ENCODE measurements at regions not wholly inside any gene's neighbourhood (a gene's known extent, or its start where the extent isn't known, plus 50 kb on each side); places are given as distances from the start of the nearest gene placed in this dataset.

DNA sequence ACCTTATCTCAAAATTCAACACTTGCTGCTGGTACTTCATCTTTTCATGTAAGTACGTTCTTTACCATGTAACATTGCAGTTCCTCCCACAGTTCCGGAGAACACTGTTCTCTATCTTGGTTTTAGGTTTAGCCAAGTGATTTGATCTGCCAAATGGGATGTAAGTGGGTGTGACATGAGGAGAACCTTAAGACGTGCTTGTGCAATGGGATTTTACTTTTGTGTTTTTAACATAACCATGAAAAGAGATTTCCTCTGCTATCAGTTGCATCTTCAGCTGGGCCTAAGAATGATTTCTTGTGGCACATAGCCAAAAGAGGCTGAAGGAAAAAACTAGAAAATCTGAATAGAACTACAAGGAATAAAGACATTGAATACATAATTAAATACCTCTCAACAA is 894.5 kb upstream of the ALCAM start:
- Mint-ChIP-seq H3K4me3 (ENCODE audit: unreplicated experiment) (no peak overlapping the region), H3K27me3 (ENCODE audit: low read depth) (no peaks in the 10 kb centered on the region), H3K27ac (ENCODE audit: unreplicated experiment) (no peak overlapping the region), H3K4me1 (ENCODE audit: low read depth) (no peaks in the 10 kb centered on the region), H3K9me3 (ENCODE audit: low read depth) (peaks cover 35% of the 10 kb centered on the region), H3K36me3 (ENCODE audit: low read depth) (peaks cover 11% of the 10 kb centered on the region)
- no peak for DNase-seq (ENCODE audit: low spot score)
- TF ChIP-seq, protein P1, sequence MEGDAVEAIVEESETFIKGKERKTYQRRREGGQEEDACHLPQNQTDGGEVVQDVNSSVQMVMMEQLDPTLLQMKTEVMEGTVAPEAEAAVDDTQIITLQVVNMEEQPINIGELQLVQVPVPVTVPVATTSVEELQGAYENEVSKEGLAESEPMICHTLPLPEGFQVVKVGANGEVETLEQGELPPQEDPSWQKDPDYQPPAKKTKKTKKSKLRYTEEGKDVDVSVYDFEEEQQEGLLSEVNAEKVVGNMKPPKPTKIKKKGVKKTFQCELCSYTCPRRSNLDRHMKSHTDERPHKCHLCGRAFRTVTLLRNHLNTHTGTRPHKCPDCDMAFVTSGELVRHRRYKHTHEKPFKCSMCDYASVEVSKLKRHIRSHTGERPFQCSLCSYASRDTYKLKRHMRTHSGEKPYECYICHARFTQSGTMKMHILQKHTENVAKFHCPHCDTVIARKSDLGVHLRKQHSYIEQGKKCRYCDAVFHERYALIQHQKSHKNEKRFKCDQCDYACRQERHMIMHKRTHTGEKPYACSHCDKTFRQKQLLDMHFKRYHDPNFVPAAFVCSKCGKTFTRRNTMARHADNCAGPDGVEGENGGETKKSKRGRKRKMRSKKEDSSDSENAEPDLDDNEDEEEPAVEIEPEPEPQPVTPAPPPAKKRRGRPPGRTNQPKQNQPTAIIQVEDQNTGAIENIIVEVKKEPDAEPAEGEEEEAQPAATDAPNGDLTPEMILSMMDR (IDR thresholded peaks at IDR 0.05) = no peak

- Mint-ChIP-seq H3K27ac (ENCODE audit: unreplicated experiment) (no peak overlapping the region), H3K27me3 (ENCODE audit: low read depth) (no peaks in the 10 kb centered on the region), H3K36me3 (ENCODE audit: low read depth) (peaks cover 11% of the 10 kb centered on the region), H3K4me3 (ENCODE audit: unreplicated experiment) (no peak overlapping the region), H3K9me3 (ENCODE audit: low read depth) (peaks cover 28% of the 10 kb centered on the region), H3K4me1 (ENCODE audit: low read depth) (peaks cover 4% of the 10 kb centered on the region)
- TF ChIP-seq, protein P1 (IDR thresholded peaks at IDR 0.05) = no peak
- no peak for DNase-seq (ENCODE audit: low spot score)
Observed at GRCh38 chr3:104474011-104474410, 892.7 kb upstream of the ALCAM start.

DNA sequence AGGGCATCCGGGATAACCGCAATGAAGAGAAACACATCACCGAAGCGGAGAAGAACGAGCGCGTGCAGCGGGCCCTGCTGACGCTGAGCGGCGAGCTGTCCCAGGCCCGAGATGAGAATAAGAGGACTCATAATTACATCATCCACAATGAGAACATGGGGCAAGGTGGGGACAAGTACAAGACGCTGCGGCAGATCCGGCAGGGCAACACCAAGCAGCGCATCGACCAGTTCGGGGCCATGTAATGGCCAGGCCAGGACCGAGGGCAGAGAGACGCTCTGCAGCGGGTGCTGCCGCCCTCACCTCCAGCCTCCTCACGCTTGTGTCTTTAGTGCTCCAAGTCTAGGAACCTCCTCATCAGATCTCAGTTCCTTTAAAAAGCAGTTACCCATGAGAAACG is 863.7 kb upstream of the ALCAM start:
- Mint-ChIP-seq H3K4me3 (ENCODE audit: unreplicated experiment) (no peak overlapping the region), H3K4me1 (ENCODE audit: low read depth) (peaks cover 9% of the 10 kb centered on the region), H3K27me3 (ENCODE audit: low read depth) (no peaks in the 10 kb centered on the region), H3K9me3 (ENCODE audit: low read depth) (peaks cover 18% of the 10 kb centered on the region), H3K36me3 (ENCODE audit: low read depth) (peaks cover 2% of the 10 kb centered on the region), H3K27ac (ENCODE audit: unreplicated experiment) (no peak overlapping the region)
- DNase-seq (ENCODE audit: low spot score) = no peak
- TF ChIP-seq, protein P1 (IDR thresholded peaks at IDR 0.05) = no peak

DNA sequence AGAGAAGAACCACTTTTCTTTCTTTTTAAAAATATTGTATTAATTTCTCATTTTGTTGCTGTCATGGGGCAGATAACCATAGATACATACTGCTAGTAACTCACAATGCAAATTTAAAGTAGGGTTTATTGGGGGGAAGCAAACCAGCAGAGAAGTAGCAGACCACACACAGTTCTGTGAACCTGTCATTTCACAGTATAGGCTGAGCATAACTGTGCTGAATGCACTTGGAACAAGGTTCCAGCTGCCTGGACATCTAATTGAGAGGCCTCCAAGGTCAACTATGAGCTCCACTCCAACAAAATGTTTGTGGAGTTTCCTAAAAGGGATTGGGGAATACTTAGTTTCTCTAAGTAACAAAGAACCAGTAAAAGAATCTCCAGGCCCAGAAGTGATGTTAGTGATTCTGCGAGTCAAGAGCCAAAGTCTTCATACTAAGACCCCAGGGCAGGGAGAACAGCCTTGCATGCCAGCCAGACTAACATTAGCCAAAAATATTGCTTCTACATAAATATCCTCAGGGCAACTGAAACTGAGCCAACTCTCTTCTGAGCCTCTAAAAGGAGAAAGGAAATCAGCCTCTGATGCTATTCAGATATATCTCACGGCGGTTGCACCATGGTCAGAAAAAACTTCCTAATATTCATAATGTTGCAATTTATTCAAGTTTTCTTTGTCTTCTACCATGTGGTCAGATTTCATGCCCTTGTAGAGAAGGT is 856.4 kb upstream of the ALCAM start:
- no peak for DNase-seq (ENCODE audit: low spot score)
- Mint-ChIP-seq H3K4me3 (ENCODE audit: unreplicated experiment) (no peak overlapping the region), H3K4me1 (ENCODE audit: low read depth) (peaks cover 15% of the 10 kb centered on the region)

GRCh38 chr3:104514371-104514770 is 852.3 kb upstream of the ALCAM start:
- Mint-ChIP-seq H3K27me3 (ENCODE audit: low read depth) (peaks cover 3% of the 10 kb centered on the region), H3K27ac (ENCODE audit: unreplicated experiment) (no peak overlapping the region), H3K9me3 (ENCODE audit: low read depth) (no peaks in the 10 kb centered on the region), H3K36me3 (ENCODE audit: low read depth) (no peaks in the 10 kb centered on the region), H3K4me1 (ENCODE audit: low read depth) (peaks cover 15% of the 10 kb centered on the region), H3K4me3 (ENCODE audit: unreplicated experiment) (no peak overlapping the region)
- no peak for DNase-seq (ENCODE audit: low spot score)
- TF ChIP-seq, protein P1 (IDR thresholded peaks at IDR 0.05) = no peak

More for the DNA sequence above, 856.4 kb upstream of the ALCAM start:
- Mint-ChIP-seq H3K9me3 (ENCODE audit: low read depth) (peaks cover 12% of the 10 kb centered on the region), H3K27ac (ENCODE audit: unreplicated experiment) (peak overlapping the region; percentile 49), H3K36me3 (ENCODE audit: low read depth) (peaks cover 2% of the 10 kb centered on the region), H3K27me3 (ENCODE audit: low read depth) (no peaks in the 10 kb centered on the region)
- TF ChIP-seq, protein P1 (IDR thresholded peaks at IDR 0.05) = no peak
